M059J (cell line): ENCODE measurements at regions not wholly inside any gene's neighbourhood (a gene's known extent, or its start where the extent isn't known, plus 50 kb on each side); places are given as distances from the start of the nearest gene placed in this dataset.
"Not testable (repeated sequence)": the region's sequence is repeated elsewhere in the genome, so short reads cannot be mapped to it uniquely, and the experiment has no call there.

Experiments used
- DNase-seq: peaks from one replicate; pipeline ENCODE4 v3.0.0-alpha.2; 2012; ENCODE audit warnings: low read depth

DNA sequence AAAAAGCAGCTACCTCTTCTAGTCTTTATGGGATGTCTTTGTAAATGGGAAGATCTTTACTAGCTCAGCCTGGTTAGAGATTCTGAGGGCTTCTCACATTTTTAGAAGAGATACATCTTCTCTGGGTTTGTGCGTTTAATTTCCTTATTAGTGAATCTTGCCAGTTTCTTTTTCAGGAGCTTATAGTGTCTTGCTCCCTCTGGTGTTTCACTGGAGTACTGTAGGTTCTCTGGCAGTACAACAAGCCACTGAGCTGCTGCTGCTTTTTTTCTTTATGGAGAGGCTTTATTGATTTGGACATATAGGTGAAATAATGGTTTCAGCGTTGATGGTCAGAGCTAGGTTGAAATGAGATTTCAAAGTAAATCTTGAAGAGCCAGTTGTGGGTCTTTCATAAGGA, 82.9 kb downstream of the LAS1L start:
- peak; percentile 11 for DNase-seq

GRCh38 chrX:65420154-65420553, 114.4 kb downstream of the LAS1L start:
- no peak for DNase-seq

DNA sequence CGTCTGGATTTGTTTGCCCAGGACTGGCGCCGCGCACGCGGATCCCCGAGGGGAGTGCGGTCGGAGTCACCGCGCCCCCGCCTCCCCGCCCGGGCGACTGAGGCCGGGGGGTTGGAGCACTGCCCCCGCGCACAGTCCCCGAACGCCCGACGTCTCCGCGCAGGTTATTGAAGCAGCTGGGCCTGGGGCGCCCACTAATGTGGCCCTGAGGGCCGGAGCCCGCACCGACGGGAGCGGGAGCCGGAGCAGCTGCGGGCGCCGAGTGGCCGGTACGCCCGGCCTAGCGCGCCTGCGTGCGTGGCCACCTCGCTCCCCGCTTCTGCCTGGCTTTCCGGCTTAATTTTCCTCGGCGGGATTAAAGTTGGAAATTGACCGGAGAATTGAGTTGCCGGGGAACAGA, 126.9 kb downstream of the LAS1L start:
- not testable (repeated sequence) for DNase-seq

DNA sequence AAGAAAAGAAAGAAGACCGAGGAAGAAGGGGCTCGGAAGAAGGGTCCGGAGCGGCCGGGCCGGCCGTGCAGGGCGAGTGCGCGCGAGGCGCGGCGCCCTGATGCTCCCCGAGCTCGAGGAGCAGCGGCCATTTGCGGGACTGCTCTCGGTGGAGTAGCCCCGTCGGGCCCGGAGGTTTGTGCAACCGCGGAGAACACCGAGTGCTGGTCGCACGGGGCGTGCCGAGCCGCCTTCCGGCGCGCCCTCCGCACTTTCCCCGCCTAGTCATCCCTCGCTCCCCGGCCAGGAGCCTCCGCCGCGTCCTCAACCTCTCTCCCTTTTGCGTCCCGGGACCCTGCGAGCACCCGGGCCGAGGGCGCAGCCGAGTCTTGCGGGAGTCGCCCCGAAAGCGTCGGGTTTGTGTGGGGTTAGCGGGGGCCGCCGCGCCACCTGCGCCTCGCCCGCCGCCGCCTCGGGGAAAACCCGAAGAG, 127.4 kb downstream of the LAS1L start:
- no peak for DNase-seq

GRCh38 chrX:65406532-65406931, 128.1 kb downstream of the LAS1L start:
- no peak for DNase-seq

DNA sequence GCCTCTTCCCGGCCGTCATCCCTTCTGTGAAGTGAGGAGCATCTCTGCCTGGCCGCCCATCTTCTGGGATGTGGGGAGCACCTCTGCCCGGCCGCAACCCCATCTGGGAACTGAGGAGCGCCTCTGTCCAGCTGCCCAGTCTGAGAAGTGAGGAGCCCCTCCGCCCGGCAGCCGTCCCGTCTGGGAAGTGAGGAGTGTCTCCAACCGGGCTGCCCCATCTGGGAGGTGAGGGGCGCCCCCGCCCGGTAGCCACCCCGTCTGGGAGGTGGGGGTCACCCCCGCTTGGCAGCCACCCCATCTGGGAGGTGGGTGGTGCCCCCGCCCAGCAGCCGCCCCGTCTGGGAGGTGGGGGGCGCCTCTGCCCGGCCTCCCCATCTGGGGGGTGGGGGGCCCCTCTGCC, 142.3 kb downstream of the LAS1L start:
- no peak for DNase-seq

- DNase-seq = not testable (repeated sequence)
These were observed 145.5 kb downstream of the LAS1L start for GRCh38 chrX:65389120-65389519.
